Tibial nerve (tissue), 3 donors: ENCODE measurements at regions not wholly inside any gene's neighbourhood (a gene's known extent, or its start where the extent isn't known, plus 50 kb on each side); places are given as distances from the start of the nearest gene placed in this dataset.

Experiments
- POLR2A ChIP-seq, 2 donors: fragments of 450-650 bp; IDR thresholded peaks; one replicate each; pipeline ENCODE4 v1.6.1; 2017; ENCODE audit warnings: antibody characterized with exemption in 2 of 2, mild to moderate bottlenecking in 2 of 2, moderate library complexity in 2 of 2
- TF ChIP-seq, protein P1 (sequence below), 5 experiments: fragments of 200-600 bp in 3 of 5; fragments of 450-650 bp in 2 of 5; sonication (generic) in 3 of 5; IDR thresholded peaks; one replicate each; pipeline ENCODE4 v1.5.1; 2016 to 2019; ENCODE audit warnings: antibody characterized with exemption in 5 of 5, mild to moderate bottlenecking in 3 of 5, moderate library complexity in 2 of 5

DNA sequence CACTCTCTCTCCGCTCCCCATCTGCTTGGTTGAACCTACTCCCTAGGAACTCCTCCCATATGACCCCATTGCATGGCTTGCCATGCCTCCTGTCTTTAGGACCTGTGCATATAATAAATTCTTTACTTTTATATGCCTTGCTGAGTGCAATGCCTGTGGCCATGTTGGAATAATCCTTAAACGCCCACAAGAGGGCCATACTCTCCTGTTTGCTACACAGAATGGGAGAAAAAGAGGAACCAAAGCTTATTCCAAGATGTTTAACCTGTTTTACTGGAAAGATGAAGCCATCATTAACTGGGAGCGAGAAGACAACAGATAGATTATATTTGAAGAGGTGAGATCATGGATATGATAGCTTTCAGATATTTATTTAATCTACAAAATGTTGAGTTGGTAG, 1097.8 kb downstream of the NAALADL2 start:
- TF ChIP-seq, protein P1, sequence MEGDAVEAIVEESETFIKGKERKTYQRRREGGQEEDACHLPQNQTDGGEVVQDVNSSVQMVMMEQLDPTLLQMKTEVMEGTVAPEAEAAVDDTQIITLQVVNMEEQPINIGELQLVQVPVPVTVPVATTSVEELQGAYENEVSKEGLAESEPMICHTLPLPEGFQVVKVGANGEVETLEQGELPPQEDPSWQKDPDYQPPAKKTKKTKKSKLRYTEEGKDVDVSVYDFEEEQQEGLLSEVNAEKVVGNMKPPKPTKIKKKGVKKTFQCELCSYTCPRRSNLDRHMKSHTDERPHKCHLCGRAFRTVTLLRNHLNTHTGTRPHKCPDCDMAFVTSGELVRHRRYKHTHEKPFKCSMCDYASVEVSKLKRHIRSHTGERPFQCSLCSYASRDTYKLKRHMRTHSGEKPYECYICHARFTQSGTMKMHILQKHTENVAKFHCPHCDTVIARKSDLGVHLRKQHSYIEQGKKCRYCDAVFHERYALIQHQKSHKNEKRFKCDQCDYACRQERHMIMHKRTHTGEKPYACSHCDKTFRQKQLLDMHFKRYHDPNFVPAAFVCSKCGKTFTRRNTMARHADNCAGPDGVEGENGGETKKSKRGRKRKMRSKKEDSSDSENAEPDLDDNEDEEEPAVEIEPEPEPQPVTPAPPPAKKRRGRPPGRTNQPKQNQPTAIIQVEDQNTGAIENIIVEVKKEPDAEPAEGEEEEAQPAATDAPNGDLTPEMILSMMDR (IDR thresholded peaks at IDR 0.05), result no peak
- no peak for TF ChIP-seq POLR2A (IDR thresholded peaks at IDR 0.05)
